D721Med (cell line): ENCODE measurements at regions not wholly inside any gene's neighbourhood (a gene's known extent, or its start where the extent isn't known, plus 50 kb on each side); places are given as distances from the start of the nearest gene placed in this dataset.

Source experiments
- DNase-seq: peaks from one replicate; pipeline ENCODE4 v3.0.0; 2011; ENCODE audit warnings: low spot score; ENCODE audit not compliant: insufficient read length
- FAIRE-seq: peaks from 2 replicates; lab custom pipeline; 2011; peaks lifted over from hg19 to GRCh38; lab: Jason Lieb, UNC
- TF ChIP-seq, protein P1 (sequence below): IDR thresholded peaks from 2 replicates; pipeline ENCODE4 v1.5.1; 2012; ENCODE audit warnings: mild to moderate bottlenecking, control low read depth; ENCODE audit not compliant: insufficient read depth; ENCODE audit errors: missing control alignments

DNA sequence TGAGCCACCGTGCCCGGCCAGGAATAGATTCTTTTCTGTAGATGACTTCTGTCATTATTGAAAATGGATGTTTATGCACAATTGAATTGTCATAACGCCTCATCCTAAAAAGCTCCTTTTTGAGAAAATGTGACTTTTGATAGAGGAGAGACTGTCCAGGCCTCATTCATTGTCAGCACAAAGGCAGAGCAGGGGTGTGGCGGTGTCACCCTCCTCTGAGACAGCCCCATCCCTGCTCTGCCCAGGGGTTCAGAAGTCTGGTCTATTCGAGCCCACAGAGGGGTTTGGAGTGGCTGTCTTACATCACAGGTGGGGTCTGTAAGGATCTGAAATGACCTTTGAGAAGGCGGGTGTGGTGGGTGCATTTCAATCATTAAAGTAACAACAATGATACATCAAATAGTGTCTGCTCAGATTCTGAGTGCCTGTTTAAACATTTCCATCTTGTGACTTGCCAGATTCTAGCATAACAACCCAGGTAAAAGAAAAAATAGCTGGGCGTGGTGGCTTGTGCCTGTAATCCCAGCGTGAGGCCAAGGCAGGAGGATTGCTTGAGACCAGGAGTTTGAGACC lies 161.0 kb downstream of the SEC14L1 start:
- DNase-seq (no peak), FAIRE-seq (no peak)

DNA sequence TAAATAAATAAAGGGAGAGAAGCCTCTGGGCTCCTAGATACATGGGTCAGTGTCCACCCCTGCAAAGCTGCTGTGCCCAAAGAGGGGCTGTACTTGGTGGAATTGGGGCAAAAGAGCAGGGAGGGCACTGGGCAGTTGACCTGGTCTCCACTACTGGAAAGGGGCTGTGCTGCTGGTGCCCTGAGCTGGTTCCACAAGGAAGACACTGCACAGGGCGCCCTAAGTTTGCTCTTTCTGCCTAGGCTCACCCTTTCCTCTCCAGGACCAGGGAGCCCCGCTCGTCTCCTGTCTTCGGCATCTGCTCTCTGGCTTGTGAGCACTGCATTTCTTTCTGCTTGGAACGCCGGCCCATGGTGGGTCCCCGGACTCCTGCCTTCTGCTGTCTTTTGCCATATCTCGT lies 161.9 kb downstream of the SEC14L1 start:
- TF ChIP-seq, protein P1, sequence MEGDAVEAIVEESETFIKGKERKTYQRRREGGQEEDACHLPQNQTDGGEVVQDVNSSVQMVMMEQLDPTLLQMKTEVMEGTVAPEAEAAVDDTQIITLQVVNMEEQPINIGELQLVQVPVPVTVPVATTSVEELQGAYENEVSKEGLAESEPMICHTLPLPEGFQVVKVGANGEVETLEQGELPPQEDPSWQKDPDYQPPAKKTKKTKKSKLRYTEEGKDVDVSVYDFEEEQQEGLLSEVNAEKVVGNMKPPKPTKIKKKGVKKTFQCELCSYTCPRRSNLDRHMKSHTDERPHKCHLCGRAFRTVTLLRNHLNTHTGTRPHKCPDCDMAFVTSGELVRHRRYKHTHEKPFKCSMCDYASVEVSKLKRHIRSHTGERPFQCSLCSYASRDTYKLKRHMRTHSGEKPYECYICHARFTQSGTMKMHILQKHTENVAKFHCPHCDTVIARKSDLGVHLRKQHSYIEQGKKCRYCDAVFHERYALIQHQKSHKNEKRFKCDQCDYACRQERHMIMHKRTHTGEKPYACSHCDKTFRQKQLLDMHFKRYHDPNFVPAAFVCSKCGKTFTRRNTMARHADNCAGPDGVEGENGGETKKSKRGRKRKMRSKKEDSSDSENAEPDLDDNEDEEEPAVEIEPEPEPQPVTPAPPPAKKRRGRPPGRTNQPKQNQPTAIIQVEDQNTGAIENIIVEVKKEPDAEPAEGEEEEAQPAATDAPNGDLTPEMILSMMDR = no peak
- no peak for FAIRE-seq

More for the DNA sequence above, 161.0 kb downstream of the SEC14L1 start:
- TF ChIP-seq, protein P1 = no peak

DNA sequence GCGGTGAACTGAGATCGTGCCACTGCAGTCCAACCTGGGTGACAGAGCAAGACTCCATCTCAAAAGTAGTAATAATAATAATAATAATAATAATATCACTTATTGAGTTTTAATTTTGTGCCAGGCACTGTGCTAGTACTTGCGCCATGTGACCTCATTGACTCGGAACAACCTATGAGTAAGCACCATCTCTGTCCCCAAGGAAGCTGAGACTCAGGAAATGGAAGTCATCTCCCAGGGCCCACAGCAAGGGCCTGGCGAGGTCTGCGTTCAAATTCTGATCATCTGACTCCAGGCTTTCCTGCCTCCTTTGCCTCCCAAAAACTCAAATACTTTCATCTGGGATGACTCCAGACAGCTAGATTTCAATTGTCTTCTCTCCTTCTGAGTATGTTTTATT lies 162.9 kb downstream of the SEC14L1 start:
- DNase-seq (no peak), FAIRE-seq (no peak)
- TF ChIP-seq, protein P1 = no peak

More for the DNA sequence above, 161.9 kb downstream of the SEC14L1 start:
- no peak for DNase-seq

DNA sequence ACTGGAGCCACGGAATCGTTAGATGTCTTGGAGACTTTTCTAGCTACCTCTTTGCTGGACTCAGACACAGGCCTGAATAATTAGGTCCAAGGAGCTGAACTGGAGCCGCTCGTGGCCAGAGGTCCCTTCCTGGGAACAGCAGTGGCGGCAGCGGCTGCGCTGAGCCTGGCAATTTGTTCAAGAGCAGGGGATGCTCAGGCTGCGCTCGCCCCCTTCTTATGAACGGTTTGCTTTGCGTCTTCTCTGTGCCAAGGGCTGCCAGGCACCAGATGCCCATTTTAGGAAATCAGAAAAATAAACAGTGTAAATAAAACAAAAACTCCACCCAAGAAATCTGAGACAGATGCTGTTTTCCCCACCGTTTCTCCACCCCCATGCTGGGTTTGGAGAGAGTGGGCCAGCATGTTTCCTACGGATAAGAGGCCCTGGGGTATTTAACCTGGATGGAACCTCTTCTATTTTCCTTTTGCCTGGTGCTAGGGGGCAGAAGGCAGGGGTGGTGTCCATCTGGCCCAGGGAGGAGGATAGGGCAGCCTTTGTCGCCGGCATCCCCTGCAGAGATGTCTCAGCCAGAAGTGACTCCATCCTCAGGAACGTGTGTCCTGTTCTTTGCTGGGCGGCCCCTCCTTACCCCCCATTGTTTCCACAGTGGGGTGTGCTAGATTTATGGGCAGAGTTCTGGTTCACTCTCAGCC lies 163.4 kb downstream of the SEC14L1 start:
- DNase-seq (no peak), FAIRE-seq (no peak)
- TF ChIP-seq, protein P1 = no peak

DNA sequence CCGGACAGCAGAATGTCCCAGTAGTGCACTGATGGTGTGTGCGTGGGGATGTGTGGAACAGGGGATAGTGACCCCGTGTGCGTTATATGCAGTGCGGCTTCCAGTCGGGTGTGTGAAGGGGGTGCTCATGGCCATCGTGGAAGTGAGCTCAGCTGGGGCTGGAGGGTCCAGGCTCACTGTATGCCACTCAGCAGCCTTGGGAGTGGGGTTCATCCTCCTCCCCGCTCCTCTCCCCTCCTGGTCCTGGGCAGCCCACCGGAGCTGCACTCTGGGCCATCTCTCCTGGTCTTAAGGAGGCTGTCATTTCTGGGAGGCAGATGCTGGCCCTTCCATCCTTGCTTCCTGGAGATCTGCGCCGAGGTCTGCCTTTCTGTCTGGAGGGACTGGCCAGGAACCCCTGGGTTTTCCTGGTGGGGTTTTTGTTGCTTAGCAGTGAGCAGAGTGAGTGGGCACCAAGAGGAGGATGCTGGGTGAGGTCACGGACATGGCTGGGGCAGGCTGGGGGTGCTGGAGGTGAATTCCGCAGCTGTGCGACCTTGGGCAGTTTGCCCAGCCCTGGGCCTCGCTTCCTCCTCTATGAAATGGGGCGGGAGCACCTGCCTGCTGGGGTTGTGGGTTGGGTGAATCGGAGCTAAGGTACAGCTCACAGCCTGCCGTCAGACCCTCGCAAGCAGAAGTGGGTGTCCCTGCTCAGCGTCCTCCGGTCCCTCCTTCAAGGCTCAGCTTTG lies 164.1 kb downstream of the SEC14L1 start:
- FAIRE-seq (no peak), DNase-seq (no peak)
- TF ChIP-seq, protein P1 = no peak

DNA sequence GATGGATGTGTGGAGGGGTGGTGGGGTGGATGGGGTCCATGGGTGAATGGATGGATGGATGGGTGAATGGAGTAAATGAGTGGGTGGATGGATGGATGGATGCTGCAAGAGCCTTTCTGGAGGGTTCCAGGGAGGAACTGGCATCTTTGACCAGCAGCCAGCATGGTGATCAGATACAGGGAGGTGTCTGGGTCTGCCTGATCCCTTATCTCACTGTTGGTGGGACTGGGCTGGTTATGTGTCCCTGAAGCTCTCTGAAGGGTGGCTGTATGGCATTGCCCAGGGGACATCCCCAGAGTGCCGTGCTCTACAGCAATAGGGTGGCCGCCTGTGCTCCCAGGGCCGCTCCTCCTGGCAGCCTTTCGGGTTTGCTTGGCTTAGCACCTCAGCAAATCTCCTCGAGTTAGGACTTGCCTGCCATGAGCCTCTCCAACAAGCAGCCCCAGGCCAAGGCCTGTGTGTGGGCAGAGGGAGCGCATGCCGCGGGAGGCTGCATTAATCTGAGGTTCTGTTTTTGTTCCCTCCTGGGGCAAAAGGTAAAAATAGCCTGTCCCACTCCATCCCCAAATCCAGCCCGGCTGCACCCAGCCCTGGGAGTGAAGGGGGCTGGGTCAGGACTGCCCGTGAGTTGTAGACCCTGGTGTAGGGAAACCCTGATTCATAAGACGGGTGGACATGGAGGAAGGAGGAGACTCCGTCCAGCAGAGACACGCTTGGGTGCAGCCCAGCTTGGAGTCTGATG lies 165.4 kb downstream of the SEC14L1 start:
- FAIRE-seq = no peak

More for the DNA sequence above, 165.4 kb downstream of the SEC14L1 start:
- TF ChIP-seq, protein P1 = no peak
- no peak for DNase-seq
